HPDE6-E6E7 (cell line): ENCODE measurements at regions not wholly inside any gene's neighbourhood (a gene's known extent, or its start where the extent isn't known, plus 50 kb on each side); places are given as distances from the start of the nearest gene placed in this dataset.
"Not testable (repeated sequence)": the region's sequence is repeated elsewhere in the genome, so short reads cannot be mapped to it uniquely, and the experiment has no call there.

Experiments
- DNase-seq: peaks from one replicate; pipeline ENCODE4 v3.0.0; 2011; ENCODE audit warnings: missing footprints; ENCODE audit errors: extremely low spot score

DNA sequence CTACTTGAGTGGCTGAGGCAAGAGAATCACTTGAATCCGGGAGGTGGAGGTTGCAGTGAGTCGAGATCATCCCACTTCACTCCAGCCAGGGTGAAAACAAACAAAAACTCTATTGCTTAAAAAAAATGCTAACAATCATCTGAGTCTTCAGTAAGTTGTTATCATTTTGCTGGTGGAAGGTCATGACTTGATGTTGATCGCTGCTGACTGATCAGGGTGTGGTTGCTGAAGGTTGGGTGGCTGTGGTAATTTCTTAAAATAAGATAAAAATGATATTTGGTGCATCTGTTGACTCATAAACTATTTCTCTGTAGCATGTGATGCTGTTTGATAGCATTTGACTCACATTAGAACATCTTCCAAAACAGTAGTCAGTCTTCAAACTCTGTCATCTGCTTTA is 349.4 kb upstream of the PAPPA start:
- no peak for DNase-seq

DNA sequence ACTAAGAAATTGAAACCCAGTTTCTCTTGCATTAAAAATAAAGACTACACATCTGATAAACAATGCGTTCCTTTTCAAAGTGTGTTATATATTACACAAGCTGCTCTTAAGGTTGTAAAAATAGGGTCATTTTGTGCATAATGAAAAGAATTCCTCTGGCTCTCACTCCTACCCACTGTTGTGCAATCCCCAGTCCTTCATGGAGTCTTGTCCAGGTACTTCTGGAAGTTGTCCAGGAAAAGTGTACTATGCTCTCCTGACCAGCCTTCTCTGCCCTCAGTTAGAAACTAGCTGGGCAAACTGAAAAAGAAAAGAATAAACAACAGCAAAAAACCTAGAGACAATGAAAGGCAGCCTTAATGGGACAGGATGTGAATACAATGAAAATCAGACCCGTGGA is 345.5 kb upstream of the PAPPA start:
- DNase-seq = no peak

DNA sequence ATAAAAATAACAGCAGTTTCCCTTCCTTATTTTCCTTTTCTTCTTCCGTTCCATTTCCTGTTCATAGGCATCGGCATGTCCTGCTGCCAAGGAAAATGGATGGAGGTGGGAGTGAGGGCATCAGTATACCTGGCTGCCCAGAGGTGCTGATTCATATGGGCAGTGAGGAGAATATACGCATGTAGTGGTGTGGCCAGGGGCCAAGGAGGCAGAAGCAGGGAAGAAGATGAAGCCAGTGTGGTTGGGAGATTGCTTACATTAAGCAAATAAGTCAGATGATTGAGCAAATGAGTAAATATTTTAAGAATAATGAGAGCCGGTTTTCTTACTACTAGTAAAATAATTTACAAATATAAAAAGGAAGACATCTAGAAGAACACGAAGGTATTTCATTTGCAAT is 344.9 kb upstream of the PAPPA start:
- DNase-seq = no peak

DNA sequence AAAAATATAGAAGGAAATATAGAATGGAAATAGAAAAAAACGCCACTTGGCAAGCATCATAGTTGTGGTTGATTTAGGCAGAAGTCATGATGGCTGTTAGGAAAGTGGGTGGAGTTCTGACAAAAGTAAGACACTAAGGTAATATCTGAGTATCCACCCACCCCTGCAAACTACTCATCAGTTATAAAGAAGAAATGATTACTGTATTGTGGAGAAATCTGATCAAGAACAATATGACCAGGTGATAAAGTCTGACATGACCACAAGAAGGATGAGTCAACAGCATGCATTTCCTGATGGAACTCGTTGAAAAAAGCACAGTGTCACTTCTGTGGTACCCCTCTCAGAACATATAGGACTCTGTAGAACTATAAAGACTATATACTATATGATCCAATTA is 343.4 kb upstream of the PAPPA start:
- no peak for DNase-seq

DNA sequence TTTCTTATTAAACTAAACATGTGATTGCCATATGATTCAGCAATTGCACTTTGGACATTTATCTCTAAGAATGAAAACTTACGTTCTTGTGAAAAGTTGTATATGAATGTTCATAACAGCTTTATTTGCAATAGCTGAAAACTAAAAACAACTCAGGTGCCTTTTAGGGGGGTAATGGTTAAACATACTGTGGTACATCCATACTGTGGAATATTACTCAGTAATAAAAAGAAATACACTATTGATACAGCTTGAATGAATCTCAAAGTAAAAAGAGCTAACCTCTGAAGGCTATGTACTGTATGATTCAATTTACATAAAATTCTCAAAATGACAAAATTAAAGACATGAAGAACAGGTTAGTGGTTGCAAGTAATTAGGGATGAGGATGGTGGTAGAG is 339.5 kb upstream of the PAPPA start:
- no peak for DNase-seq

DNA sequence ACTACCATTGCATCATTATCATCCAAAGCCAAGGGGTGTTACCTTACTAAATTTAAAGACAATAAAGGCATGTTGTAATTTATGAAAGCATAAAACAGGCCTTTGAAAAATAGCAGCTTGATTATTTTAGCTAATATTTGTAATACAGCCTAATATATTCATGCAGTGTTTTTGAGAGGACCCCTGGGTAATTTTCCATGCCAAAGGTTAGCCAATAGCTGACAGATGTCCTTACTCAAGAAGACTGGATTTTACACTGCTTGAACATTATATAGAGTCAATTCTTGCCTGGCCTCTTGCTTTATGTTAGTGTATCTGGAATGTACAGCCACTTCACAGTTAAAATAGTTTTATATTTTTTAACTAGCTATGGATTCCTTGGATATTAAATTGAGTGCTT is 337.8 kb upstream of the PAPPA start:
- no peak for DNase-seq

DNA sequence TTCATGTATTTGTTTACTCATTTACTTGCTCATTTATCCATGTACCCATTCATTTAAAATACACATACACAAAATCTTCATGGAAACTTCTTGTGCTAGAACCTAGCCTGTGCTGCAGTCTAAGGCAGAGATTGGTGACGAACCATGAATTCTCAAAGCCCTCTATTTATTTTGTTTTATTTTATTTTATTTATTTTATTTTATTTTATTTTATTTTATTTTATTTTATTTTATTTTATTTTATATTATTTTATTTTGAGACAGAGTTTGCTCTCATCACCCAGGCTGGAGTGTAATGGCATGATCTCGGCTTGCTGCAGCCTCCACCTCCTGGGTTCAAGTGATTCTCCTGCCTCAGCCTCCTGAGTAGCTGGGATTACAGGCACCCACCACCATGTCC is 334.9 kb upstream of the PAPPA start:
- DNase-seq = not testable (repeated sequence)

DNA sequence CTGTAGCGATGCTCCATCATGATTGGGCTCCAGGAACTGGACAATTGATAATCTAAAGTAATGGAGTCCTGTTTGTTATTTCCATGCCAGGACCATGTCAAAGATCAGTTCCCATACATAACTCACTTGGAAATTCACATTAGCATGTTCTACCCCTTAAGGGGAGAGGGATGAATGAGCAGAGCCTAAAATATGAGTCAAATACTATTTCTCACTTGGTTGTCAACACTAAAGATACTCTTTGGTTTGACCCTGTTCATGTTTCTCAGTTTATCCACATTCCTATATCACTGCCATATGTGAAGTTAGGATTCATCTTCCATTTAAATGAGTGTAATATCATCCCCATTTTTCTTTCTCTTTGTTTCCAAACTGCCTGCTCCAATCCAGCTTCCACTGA is 321.6 kb upstream of the PAPPA start:
- no peak for DNase-seq

DNA sequence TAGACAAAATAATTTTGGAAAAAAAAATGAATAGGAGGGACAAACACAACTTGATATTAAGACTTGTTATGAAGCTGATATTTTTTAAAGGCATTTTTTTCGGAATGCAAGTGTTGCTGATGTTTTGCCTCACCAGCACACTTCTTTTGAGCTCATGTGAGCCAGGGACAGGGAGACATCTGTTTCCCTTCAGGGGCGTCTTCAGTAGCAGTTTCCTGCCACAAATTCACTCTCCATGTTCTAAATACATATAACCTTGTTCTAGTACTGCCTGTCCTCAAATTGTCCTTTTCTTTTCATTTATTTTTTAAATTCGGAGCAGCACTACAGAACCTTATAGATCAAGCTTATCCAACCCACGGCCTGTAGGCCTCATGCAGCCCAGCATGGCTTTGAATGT is 316.0 kb upstream of the PAPPA start:
- DNase-seq = no peak

DNA sequence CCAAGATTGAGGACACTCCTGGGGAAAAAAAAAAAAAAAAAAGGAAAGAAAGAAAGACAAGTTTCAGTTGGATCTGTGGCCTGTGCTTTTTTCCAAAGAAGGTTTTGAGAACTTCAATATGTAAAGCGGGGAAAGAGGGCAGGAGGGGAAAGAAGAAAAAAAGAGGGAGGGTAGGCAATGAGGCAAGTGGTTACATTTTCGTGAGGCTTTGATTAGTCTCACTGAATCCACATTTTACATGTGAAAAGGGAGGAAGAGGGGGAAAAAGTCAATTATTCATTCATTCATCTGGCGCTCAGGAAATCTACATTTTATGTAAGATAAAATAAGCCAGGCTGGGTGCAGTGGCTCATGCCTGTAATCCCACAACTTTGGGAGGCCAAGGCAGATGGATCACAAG is 315.2 kb upstream of the PAPPA start:
- DNase-seq = no peak

DNA sequence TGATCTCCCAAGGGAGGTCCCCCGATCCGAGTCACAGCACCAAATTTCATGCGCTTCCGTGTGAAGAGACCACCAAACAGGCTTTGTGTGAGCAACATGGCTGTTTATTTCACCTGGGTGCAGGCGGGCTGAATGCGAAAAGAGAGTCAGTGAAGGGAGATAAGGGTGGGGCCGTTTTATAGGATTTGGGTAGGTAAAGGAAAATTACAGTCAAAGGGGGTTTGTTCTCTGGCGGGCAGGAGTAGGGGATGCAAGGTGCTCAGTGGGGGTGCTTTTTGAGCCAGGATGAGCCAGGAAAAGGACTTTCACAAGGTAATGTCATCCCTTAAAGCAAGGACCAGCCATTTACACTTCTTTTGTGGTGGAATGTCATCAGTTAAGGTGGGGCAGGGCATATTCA is 309.2 kb upstream of the PAPPA start:
- not testable (repeated sequence) for DNase-seq

DNA sequence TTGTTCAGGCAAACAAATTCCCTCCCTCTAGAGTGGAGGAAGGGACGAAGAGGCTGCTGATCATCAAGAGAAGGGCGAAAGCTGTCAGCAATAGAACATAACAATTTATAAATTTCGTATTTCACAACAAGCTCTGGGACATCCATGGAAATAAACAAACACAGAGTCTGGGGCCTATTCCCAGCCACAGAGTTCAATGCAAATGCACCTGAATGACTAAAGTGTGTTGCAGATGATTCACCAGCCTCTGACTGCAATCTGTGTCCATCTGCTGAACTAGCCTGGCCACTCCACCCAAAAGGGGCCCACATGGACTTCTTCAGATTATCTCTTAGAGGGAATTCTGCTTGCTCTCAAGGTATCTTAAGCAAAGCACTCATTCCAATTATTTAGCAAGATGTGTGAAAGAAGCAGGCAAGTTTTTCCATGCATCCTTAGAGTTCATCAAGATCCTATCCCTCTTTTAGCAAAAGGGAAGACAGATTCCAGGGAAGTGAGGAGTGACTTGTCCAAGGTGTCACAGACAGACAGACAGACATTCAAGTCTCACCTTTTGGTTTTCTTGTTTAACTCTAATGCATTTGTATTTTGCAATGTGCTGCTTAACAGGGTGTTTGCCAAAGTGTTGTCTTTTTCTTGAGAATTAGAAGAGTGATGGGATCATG is 307.8 kb upstream of the PAPPA start:
- DNase-seq = peak; percentile 66

DNA sequence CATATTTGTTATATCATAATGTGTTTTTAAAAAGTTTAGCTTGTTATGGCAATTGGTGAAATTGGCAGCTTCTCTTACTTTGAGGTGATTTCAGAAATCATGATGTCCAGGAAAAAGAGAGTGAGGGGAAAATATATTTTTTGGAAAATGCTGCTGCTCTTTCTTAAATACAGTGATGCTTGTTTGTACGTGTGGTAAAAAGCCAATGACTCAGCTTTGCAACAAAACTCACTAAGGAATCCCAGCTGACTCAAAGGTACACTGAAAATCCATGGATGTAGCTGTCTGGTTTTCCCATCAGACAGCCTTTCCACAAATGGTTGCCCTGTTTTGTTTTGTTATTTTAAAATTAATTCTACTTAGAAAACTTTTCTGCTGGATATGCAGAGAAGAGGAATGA is 306.4 kb upstream of the PAPPA start:
- peak; percentile 10 for DNase-seq

DNA sequence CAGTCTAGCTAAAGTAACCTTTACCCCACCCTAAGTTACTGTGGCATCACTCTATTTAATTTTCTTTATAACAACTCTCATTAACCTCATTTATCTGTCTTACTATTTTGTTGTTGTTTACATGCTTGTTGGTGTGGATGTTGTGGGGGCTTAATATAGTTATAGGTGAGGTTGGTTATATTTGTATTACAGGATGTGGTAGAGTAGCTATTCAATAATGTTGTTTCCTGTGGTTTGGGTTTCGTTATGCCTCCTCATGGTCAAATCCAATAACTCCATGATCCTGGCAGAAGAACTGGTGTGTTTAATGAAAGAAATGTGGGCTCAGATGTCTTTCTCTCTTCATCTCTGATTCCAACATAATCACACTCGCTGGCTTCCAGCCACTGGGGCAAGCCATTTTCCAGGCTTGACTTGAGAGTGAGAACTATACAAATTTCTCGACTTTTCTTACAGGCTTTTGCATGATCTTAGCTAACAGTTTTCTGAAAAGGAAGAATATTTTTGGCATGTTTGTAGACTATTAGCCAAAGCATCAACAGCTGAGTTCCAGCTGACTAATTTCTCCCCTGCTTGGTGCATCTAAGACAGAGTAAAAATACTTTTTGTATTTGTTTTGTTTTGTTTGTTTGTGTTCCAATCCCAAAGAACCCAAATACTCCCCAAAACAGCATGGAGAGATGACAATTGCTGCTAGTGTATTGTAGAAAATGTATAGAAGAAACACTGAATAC is 303.7 kb upstream of the PAPPA start:
- no peak for DNase-seq

DNA sequence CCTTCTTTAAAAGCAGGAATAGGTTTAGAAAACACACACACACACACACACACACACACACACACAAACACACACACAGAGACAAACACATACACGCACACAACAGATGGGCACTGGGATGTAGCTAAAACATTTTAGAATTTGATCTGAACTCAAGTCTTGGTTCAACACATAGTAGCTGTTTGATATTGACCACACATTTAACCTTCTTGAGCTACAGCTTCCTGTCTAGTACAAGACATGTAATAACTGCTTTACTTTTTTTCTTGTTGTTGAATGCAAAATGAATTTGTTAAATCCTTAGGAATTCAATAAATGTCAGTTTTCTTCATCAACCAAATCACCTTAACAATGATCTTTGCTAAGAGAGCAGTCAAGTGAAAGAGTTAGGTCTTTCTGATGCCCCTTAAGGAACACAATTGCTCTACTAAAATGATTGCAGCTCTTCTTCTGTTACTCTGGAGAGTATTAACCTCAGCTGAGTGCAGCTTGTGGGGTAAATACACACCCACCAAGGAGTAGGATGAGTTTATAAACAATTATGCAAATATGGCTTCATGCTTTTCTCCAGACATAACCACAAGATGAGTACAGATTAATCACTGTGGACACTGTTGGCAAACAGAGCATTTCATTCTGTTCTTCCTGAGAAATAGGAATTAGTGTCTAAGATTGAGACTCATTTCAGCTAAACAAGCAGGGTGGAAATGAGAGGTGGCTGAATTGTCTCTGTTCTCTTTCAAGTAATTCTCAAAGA is 302.9 kb upstream of the PAPPA start:
- no peak for DNase-seq

DNA sequence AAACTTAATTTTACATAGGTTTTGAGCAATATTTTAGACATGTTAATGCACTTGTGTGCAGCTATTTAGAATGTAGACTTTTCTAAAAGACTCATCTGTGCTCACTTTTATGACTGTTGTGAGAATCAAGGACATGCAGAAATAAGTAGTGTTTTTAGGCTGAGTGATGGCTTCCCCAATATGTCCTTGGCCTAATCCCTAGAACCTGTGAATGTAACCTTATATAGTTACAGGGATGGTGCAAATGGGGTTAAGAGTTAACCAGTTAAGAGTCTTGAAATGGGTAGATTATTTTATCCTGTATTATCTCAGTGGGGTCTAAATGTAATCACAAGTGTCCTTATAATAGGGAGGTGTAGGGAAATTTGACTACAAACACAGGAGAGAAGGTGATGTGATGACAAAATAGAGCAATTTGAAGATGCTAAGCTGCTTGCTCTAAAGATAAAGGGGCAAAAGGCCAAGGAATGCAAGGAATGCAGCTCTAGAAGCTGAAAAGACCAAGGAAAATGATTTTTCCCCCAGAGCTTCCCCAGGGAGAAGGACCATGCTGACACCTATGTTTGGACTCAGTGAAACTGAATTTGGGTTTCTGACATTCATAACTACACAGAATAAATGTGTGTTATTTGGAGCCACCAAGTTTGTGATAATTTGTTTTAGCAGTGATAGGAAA is 298.0 kb upstream of the PAPPA start:
- DNase-seq = no peak

DNA sequence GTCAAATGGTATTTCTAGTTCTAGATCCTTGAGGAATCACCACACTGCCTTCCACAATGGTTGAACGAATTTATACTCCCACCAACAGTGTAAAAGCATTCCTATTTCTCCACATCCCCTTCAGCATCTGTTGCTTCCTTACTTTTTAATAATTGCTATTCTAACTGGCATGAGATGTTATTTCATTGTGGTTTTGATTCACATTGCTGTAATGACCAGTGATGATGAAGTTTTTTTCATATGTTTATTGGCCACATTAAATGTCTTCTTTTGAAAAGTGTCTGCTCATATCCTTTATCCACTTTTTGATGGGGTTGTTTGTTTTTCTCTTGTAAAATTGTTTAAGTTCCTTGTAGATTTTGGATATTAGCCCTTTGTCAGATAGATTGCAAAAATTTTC is 295.2 kb upstream of the PAPPA start:
- not testable (repeated sequence) for DNase-seq

DNA sequence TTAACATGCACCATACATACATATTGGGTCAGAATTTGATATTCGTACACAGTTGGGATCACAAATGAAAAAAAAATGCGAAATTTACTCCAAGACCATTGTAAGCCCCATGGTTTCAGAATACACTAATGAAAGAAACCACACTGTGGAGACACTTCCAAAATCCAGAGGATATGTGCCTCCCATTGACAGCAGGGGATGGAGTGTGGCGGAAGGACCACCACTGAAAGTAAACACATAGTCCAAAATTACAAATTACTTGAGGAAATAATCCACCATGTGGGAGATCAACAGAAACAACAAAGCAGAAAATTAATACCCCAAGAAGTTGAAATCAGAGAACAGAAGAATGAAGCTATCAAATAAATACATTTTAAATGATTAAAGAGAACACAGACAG is 291.6 kb upstream of the PAPPA start:
- no peak for DNase-seq

DNA sequence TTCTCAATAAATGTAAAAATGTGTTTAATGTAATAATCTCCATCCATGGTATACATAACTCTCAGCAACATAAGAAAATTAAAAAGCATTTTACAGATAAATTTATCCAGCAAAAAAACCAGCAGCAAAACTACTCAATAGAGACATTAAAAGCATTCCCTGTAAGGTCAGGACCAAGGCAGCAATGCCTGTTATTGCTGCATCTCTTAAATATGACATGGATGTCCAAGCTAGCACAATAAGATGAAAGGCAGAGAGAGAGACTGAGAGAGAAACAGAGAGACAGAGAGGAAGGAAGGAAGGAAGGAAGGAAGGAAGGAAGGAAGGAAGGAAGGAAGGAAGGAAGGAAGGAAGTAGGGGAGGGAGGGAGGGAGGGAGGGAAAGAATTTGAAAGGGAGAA is 289.0 kb upstream of the PAPPA start:
- DNase-seq = no peak

DNA sequence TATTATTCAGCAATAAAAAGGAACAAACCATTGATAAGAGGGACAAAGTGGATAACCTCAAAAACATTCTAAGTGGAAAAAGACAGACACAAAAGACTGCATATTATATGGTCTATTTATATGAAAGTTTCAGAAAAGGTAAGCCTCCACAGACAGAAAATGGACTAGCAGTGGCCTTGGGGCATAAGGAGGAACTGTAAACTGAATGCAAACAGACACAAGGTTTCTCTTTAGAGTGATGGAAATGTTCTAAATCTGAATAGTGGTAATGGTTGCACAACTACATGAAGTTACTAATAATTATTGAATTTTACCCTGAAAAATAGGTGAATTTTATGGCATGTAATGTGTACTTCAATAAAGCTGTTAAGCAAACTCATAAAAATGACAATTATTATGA is 286.3 kb upstream of the PAPPA start:
- no peak for DNase-seq

DNA sequence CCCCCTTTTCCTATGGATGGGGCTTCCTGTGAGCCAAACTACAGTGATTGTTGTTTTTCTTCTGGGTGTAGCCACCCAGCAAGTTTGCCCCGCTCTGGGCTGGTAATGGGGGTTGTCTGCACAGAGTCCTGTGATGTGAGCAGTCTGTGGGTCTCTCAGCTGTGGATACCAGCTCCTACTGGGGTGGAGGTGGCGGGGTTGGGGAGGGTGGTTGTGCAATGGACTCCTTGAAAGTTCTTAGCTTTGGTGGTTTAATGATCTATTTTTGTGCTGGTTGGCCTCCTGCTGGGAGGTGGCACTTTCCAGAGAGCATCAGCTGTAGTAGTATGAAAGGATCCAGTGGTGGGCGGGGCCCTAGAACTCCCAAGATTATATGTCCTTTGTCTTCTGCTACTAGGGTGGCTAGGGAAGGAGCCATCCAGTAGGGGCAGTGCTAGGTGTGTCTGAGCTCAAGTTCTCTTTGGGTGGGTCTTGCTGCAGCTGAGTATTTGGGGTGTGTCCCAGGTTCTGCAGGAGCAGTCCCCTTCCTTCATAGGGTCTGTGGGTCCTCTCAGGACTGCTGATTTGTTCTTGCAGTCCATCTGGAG is 275.6 kb upstream of the PAPPA start:
- no peak for DNase-seq

DNA sequence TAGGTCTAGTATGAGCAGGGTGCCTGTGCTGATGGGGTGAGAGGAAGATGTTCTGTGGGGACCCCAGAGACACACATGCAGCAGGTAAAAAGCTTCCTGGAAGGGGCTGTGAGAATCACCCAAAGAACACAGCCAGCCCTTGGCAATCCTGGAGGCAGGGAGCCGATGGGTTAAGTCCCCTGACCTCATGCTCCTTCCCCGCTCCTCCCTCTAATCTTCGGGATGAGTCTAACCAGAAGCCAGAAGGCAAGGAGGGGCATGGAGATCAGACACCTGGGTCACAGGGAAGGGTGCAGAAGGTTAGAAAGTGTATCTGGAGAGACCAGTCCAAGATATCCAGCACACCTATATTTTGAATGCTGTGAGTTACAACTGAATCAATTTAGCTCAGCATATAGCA is 274.1 kb upstream of the PAPPA start:
- DNase-seq = no peak
